Esophagus muscularis mucosa (tissue), 4 donors: ENCODE measurements at regions not wholly inside any gene's neighbourhood (a gene's known extent, or its start where the extent isn't known, plus 50 kb on each side); places are given as distances from the start of the nearest gene placed in this dataset.
"Not testable (repeated sequence)": the region's sequence is repeated elsewhere in the genome, so short reads cannot be mapped to it uniquely, and the experiment has no call there.

Source experiments
- DNase-seq: peaks from one replicate; pipeline ENCODE4 v3.0.0-alpha.2; 2017; ENCODE audit errors: extremely low spot score
- H3K27ac ChIP-seq, 4 donors: fragments of 200-600 bp; sonication (generic); replicated peaks in 1 of 4; 1 replicate in 3 of 4; 2 replicates in 1 of 4; pipeline ENCODE4 v1.5.1; 2016 to 2019; ENCODE audit warnings: mild to moderate bottlenecking in 1 of 4
- H3K27me3 ChIP-seq, 4 donors: fragments of 200-600 bp; sonication (generic); one replicate each; pipeline versions ENCODE4 v1.5.1 to v1.6.0; 2016 to 2019
- H3K36me3 ChIP-seq, 4 donors: fragments of 200-600 bp; sonication (generic); one replicate each; pipeline ENCODE4 v1.5.1; 2016 to 2019
- H3K4me1 ChIP-seq, 4 donors: fragments of 200-600 bp; sonication (generic); one replicate each; pipeline ENCODE4 v1.5.1; 2016 to 2019
- H3K4me3 ChIP-seq, 4 donors: fragments of 200-600 bp; sonication (generic); 1 replicate in 2 of 4; 2 replicates in 2 of 4; pipeline ENCODE4 v1.5.1; 2016 to 2019; ENCODE audit warnings: mild to moderate bottlenecking in 4 of 4, moderate library complexity in 1 of 4
- H3K9me3 ChIP-seq, 4 donors: fragments of 200-600 bp; sonication (generic); 1 replicate in 3 of 4; 2 replicates in 1 of 4; pipeline ENCODE4 v1.5.1; 2016 to 2019
- CTCF ChIP-seq, 3 experiments: fragments of 200-600 bp in 2 of 3; fragments of 450-650 bp in 1 of 3; sonication (generic) in 2 of 3; IDR thresholded peaks; one replicate each; pipeline ENCODE4 v1.5.1; 2017 to 2019; ENCODE audit warnings: antibody characterized with exemption in 3 of 3, mild to moderate bottlenecking in 2 of 3, moderate library complexity in 1 of 3
- EP300 ChIP-seq: sonication (generic); formaldehyde crosslinking; IDR thresholded peaks from one replicate; pipeline ENCODE4 v1.6.1; 2017; ENCODE audit warnings: antibody characterized with exemption
- POLR2A ChIP-seq: fragments of 450-650 bp; IDR thresholded peaks from one replicate; pipeline ENCODE4 v1.6.1; 2017; ENCODE audit warnings: antibody characterized with exemption, moderate library complexity, mild to moderate bottlenecking, low read depth
- POLR2AphosphoS5 ChIP-seq, 2 donors: sonication (generic); formaldehyde crosslinking; IDR thresholded peaks; one replicate each; pipeline ENCODE4 v1.6.1; 2017; ENCODE audit warnings: antibody characterized with exemption in 2 of 2
- WGBS: methylation state at CpG from one replicate; pipeline ENCODE4 v1.1.5; 2018; 5-methylcytosine and 5-hydroxymethylcytosine counted together
- intact Hi-C: fragments of 100-400 bp; cut with DNase I; formaldehyde crosslinking; loops from one replicate; pipeline ENCODE4 v1.15.1; 2023

DNA sequence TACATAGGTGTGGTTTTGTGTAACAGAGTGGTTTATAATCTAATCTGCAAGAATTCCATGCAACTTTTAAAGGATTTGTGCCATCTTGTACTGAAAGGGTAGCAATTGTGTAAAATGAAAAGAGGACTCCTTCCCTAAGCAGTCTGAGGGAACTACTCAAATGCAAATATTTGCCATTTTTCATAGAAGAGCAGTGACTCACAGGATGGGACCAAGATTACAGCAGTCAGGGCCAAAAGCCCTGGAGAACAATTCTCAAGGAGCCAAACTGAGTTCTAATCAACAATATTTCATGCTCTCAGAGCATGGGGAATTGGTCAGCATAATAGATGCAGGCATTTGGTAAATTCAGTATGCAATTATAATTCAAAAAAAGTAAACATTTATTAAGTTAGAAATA, 495.8 kb downstream of the CHSY3 start:
- Histone ChIP-seq H3K4me3 (no peak overlapping the region), H3K27ac (no peak overlapping the region), H3K9me3 (no peaks in the 10 kb centered on the region), H3K4me1 (no peaks in the 10 kb centered on the region), H3K36me3 (no peaks in the 10 kb centered on the region), H3K27me3 (no peaks in the 10 kb centered on the region)
- no peak for DNase-seq
- no peak for TF ChIP-seq CTCF (IDR thresholded peaks at IDR 0.05)
- TF ChIP-seq POLR2A = no peak
- TF ChIP-seq POLR2AphosphoS5 (IDR thresholded peaks at IDR 0.05) = no peak
- TF ChIP-seq EP300 = no peak
- intact Hi-C loops = no loop called here

DNA sequence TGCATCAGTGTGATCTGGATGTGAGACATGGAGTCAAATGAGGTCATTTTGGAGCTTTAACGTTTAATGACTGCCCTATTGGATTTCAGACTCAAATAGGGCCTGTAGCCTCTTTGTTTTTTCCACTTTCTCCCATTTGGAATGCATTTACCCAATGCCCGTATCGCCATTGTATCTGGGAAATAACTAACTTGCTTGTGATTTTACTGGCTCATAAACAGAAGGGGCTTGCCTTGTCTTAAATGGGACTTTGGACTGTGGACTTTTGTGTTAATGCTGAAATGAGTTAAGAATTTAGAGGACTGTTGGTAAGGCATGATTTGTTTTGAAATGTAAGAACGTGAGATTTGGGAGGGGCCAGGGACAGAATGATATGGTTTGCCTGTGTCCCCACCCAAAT, 494.6 kb downstream of the CHSY3 start:
- no peak for DNase-seq
- Histone ChIP-seq H3K27me3 (no peaks in the 10 kb centered on the region), H3K4me1 (no peaks in the 10 kb centered on the region), H3K4me3 (no peak overlapping the region), H3K27ac (no peak overlapping the region), H3K36me3 (no peaks in the 10 kb centered on the region), H3K9me3 (no peaks in the 10 kb centered on the region)
- TF ChIP-seq CTCF (IDR thresholded peaks at IDR 0.05) = no peak
- no peak for TF ChIP-seq POLR2AphosphoS5 (IDR thresholded peaks at IDR 0.05)
- TF ChIP-seq POLR2A = no peak
- TF ChIP-seq EP300 = no peak
- intact Hi-C loops = no loop called here
- 85% methylated on average over 4 of the region's 4 CpGs for WGBS

DNA sequence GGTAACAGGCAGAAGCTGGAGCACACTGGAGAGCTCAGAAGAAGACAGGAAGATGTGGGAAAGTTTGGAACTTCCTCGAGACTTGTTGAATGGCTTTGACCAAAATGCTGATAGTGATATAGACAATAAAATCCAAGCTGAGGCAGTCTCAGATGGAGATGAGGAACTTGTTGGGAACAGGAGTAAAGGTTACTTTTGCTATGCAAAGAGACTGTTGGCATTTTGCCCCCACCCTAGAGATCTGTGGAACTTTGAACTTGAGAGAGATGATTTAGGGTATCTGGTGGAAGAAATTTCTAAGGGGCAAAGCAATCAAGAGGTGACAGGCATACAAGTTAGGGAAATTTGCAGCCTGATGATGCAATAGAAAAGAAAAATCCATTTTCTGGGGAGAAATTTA, 493.5 kb downstream of the CHSY3 start:
- H3K9me3 ChIP-seq, H3K4me3 ChIP-seq, intact Hi-C loops, H3K36me3 ChIP-seq, H3K4me1 ChIP-seq, H3K27ac ChIP-seq, DNase-seq, H3K27me3 ChIP-seq: not testable (repeated sequence)
- WGBS = 88% methylated on average over 1 of the region's 1 CpG

DNA sequence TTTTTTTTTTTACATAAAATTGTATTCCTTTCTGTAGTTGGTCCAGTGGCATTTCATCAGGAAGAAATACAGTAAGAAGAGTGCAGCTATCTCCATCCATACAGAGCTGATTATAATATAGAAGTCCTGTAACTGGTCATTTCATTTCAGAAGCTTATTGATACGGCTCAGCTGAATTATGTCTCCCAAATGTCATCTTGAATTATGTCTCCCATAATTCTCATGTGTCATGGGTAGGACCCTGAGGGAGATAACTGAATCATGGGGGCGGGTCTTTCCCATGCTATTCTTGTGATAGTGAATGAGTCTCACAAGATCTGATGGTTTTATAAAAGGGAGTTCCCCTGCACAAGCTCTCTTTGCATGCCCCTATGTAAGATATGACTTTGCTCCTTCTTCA, 492.9 kb downstream of the CHSY3 start:
- TF ChIP-seq POLR2AphosphoS5 (IDR thresholded peaks at IDR 0.05) (no peak), EP300 (no peak), POLR2A (no peak), CTCF (IDR thresholded peaks at IDR 0.05) (no peak)
- H3K4me3 ChIP-seq = no peak overlapping the region
- no peak overlapping the region for H3K27ac ChIP-seq
- WGBS = 93% methylated on average over 2 of the region's 2 CpGs
- no peaks in the 10 kb centered on the region for H3K36me3 ChIP-seq
- H3K27me3 ChIP-seq = no peaks in the 10 kb centered on the region
- H3K9me3 ChIP-seq = no peaks in the 10 kb centered on the region
- DNase-seq = no peak
- no peaks in the 10 kb centered on the region for H3K4me1 ChIP-seq
- intact Hi-C loops = no loop called here

DNA sequence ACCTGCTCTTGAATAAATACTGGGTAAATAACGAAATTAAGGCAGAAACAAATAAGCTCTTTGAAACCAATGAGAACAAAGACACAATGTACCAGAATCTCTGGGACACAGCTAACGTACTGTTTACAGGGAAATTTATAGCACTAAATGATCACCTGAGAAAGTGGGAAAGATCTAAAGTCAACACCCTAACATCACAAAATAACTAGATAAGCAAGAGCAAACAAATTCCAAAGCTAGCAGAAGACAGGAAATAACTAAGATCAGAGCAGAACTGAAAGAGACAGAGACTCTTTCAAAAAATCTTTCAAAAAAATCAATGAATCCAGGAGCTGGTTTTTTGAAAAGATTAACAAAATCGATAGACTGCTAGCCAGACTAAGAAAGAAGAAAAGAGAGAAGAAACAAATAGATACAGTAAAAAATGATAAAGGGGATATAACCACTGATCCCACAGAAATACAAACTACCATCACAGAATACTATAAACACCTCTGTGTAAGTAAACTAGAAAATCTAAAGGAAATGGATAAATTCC, 487.5 kb downstream of the CHSY3 start:
- H3K27me3 ChIP-seq, H3K9me3 ChIP-seq, H3K36me3 ChIP-seq, H3K4me1 ChIP-seq, H3K27ac ChIP-seq, intact Hi-C loops, H3K4me3 ChIP-seq, DNase-seq: not testable (repeated sequence)
- WGBS = 83% methylated on average over 3 of the region's 3 CpGs

GRCh38 chr5:130386155-130386554, 481.9 kb downstream of the CHSY3 start:
- Histone ChIP-seq H3K9me3 (no peaks in the 10 kb centered on the region), H3K4me1 (no peaks in the 10 kb centered on the region), H3K27ac (no peak overlapping the region), H3K27me3 (no peaks in the 10 kb centered on the region), H3K4me3 (no peak overlapping the region), H3K36me3 (no peaks in the 10 kb centered on the region)
- DNase-seq = no peak
- intact Hi-C loops = no loop called here
- 61% methylated on average over 1 of the region's 1 CpG for WGBS
- no peak for TF ChIP-seq POLR2AphosphoS5 (IDR thresholded peaks at IDR 0.05)
- TF ChIP-seq CTCF (IDR thresholded peaks at IDR 0.05) = no peak
- TF ChIP-seq EP300 = no peak
- no peak for TF ChIP-seq POLR2A
